HTR-8/SVneo (cell line): ENCODE measurements at regions not wholly inside any gene's neighbourhood (a gene's known extent, or its start where the extent isn't known, plus 50 kb on each side); places are given as distances from the start of the nearest gene placed in this dataset.
A peak's percentile ranks its signal among the peaks of the same experiment; 100 is the strongest.

Experiments used
- DNase-seq: peaks from one replicate; pipeline ENCODE4 v3.0.0; 2011; ENCODE audit warnings: low spot score, mixed read lengths; ENCODE audit not compliant: insufficient read length
- FAIRE-seq: peaks from 2 replicates; lab custom pipeline; 2011; peaks lifted over from hg19 to GRCh38; lab: Jason Lieb, UNC

GRCh38 chr6:134454794-134455193 lies 136.9 kb upstream of the SGK1 start:
- no peak for FAIRE-seq
- no peak for DNase-seq

GRCh38 chr6:134453792-134454510 lies 136.0 kb upstream of the SGK1 start:
- DNase-seq, result no peak
- no peak for FAIRE-seq

GRCh38 chr6:134452906-134453305 lies 135.0 kb upstream of the SGK1 start:
- FAIRE-seq (no peak), DNase-seq (no peak)

GRCh38 chr6:134451529-134451928 lies 133.6 kb upstream of the SGK1 start:
- DNase-seq (no peak), FAIRE-seq (no peak)

- DNase-seq (no peak), FAIRE-seq (no peak)
Measured at GRCh38 chr6:134449781-134450180, 131.9 kb upstream of the SGK1 start.

GRCh38 chr6:134449004-134449403 lies 131.1 kb upstream of the SGK1 start:
- FAIRE-seq (no peak), DNase-seq (no peak)

- no peak for FAIRE-seq
- DNase-seq, result no peak
Measured at GRCh38 chr6:134447883-134448387, 130.0 kb upstream of the SGK1 start.

GRCh38 chr6:134447423-134447822 lies 129.5 kb upstream of the SGK1 start:
- FAIRE-seq (no peak), DNase-seq (no peak)

GRCh38 chr6:134446896-134447295 lies 129.0 kb upstream of the SGK1 start:
- no peak for FAIRE-seq

GRCh38 chr6:134446218-134446848 lies 128.4 kb upstream of the SGK1 start:
- no peak for FAIRE-seq
- DNase-seq, result no peak

More at GRCh38 chr6:134446896-134447295, 129.0 kb upstream of the SGK1 start:
- DNase-seq, result no peak

GRCh38 chr6:134443009-134443408 lies 125.1 kb upstream of the SGK1 start:
- DNase-seq, result no peak
- FAIRE-seq, result no peak

GRCh38 chr6:134442073-134442472 lies 124.2 kb upstream of the SGK1 start:
- no peak for FAIRE-seq
- DNase-seq, result no peak

GRCh38 chr6:134438837-134439236 lies 120.9 kb upstream of the SGK1 start:
- DNase-seq (no peak), FAIRE-seq (no peak)

GRCh38 chr6:134437376-134437775 lies 119.5 kb upstream of the SGK1 start:
- peak; percentile 23 for FAIRE-seq
- no peak for DNase-seq

- FAIRE-seq (no peak), DNase-seq (no peak)
Measured at GRCh38 chr6:134436950-134437349, 119.0 kb upstream of the SGK1 start.

- peak; percentile 86 for DNase-seq
- FAIRE-seq, result peak; percentile 95
Measured at GRCh38 chr6:134436281-134436815, 118.4 kb upstream of the SGK1 start.

- no peak for FAIRE-seq
- no peak for DNase-seq
Measured at GRCh38 chr6:134435814-134436280, 117.9 kb upstream of the SGK1 start.

GRCh38 chr6:134434019-134434942 lies 116.4 kb upstream of the SGK1 start:
- peak; percentile 44 for FAIRE-seq
- DNase-seq, result no peak

- no peak for DNase-seq
- FAIRE-seq, result no peak
Measured at GRCh38 chr6:134432036-134432435, 114.1 kb upstream of the SGK1 start.

GRCh38 chr6:134431421-134431859 lies 113.5 kb upstream of the SGK1 start:
- DNase-seq (no peak), FAIRE-seq (no peak)
